Mesothelial cell of epicardium (in vitro differentiated cells): ENCODE measurements at regions not wholly inside any gene's neighbourhood (a gene's known extent, or its start where the extent isn't known, plus 50 kb on each side); places are given as distances from the start of the nearest gene placed in this dataset.
A peak's percentile ranks its signal among the peaks of the same experiment; 100 is the strongest.

Experiments
- DNase-seq, 2 experiments: peaks; one replicate each; pipeline ENCODE4 v3.0.0; 2021; ENCODE audit warnings: low spot score in 2 of 2; ENCODE audit not compliant: unreplicated experiment in 2 of 2
- H3K27ac Mint-ChIP-seq: 2 replicates; pipeline ENCODE4 v1.8.0; 2021; ENCODE audit warnings: mixed read lengths
- H3K27me3 Mint-ChIP-seq: 2 replicates; pipeline ENCODE4 v1.8.0; 2021; ENCODE audit warnings: low read depth, mixed read lengths
- H3K36me3 Mint-ChIP-seq: 2 replicates; pipeline ENCODE4 v1.8.0; 2021; ENCODE audit warnings: mixed read lengths
- H3K4me1 Mint-ChIP-seq: 2 replicates; pipeline ENCODE4 v1.8.0; 2021; ENCODE audit warnings: mixed read lengths
- H3K4me3 Mint-ChIP-seq: 2 replicates; pipeline ENCODE4 v1.8.0; 2021; ENCODE audit warnings: mild to moderate bottlenecking, moderate library complexity, mixed read lengths
- H3K9me3 Mint-ChIP-seq: 2 replicates; pipeline ENCODE4 v1.8.0; 2021; ENCODE audit warnings: mixed read lengths
- TF ChIP-seq, protein P1 (sequence below): fragments of 200-600 bp; sonication (generic); IDR thresholded peaks from one replicate; pipeline ENCODE4 v1.5.0; 2021; ENCODE audit warnings: antibody characterized with exemption; ENCODE audit not compliant: unreplicated experiment

- TF ChIP-seq, protein P1, sequence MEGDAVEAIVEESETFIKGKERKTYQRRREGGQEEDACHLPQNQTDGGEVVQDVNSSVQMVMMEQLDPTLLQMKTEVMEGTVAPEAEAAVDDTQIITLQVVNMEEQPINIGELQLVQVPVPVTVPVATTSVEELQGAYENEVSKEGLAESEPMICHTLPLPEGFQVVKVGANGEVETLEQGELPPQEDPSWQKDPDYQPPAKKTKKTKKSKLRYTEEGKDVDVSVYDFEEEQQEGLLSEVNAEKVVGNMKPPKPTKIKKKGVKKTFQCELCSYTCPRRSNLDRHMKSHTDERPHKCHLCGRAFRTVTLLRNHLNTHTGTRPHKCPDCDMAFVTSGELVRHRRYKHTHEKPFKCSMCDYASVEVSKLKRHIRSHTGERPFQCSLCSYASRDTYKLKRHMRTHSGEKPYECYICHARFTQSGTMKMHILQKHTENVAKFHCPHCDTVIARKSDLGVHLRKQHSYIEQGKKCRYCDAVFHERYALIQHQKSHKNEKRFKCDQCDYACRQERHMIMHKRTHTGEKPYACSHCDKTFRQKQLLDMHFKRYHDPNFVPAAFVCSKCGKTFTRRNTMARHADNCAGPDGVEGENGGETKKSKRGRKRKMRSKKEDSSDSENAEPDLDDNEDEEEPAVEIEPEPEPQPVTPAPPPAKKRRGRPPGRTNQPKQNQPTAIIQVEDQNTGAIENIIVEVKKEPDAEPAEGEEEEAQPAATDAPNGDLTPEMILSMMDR, result no peak
- Mint-ChIP-seq H3K27ac (no peak overlapping the region), H3K36me3 (no peaks in the 10 kb centered on the region), H3K9me3 (peaks cover 9% of the 10 kb centered on the region), H3K27me3 (peaks cover 2% of the 10 kb centered on the region), H3K4me1 (peaks cover 11% of the 10 kb centered on the region), H3K4me3 (no peak overlapping the region)
- no peak for DNase-seq
Observed at GRCh38 chr10:17516376-17516775, 62.0 kb upstream of the ST8SIA6 start.

DNA sequence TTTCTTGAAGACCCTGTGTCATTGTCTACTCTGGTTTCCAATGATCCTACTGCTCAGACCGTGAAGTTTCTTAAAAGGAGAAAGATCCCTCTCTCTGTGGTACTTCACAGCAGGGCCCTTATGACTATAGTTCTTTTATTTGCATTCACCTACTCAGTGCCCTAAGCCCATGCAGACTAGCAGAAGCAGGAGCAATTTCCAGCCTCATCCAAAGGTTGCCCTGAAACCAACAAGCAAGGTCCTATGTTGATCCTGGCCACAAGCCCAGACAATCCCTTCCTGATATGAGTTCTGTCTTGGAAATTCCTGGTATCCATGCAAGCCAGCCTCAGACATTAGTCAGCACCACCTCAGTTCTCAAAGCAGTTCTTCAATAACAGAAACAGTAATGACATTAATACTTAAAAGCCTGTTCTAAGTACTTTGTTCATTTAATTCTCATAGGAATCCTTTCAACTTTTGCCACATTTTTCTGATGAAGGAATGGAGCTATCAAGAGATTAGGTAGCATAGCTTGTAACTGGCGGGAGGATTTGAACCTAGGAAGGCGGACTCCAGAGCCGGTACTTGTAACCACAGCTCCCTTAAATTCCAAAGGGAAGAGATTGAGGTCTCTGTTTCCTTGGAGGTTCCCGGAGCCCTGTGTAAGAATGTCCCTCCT, 58.1 kb upstream of the ST8SIA6 start:
- TF ChIP-seq, protein P1, result no peak
- peaks cover 14% of the 10 kb centered on the region for H3K4me1 Mint-ChIP-seq
- no peaks in the 10 kb centered on the region for H3K36me3 Mint-ChIP-seq
- peak overlapping the region; percentile 54 for H3K27ac Mint-ChIP-seq
- H3K27me3 Mint-ChIP-seq, result peaks cover 1% of the 10 kb centered on the region
- no peak overlapping the region for H3K4me3 Mint-ChIP-seq
- peaks cover 16% of the 10 kb centered on the region for H3K9me3 Mint-ChIP-seq
- DNase-seq, result peak in 1 of 2 experiments; percentile 45

DNA sequence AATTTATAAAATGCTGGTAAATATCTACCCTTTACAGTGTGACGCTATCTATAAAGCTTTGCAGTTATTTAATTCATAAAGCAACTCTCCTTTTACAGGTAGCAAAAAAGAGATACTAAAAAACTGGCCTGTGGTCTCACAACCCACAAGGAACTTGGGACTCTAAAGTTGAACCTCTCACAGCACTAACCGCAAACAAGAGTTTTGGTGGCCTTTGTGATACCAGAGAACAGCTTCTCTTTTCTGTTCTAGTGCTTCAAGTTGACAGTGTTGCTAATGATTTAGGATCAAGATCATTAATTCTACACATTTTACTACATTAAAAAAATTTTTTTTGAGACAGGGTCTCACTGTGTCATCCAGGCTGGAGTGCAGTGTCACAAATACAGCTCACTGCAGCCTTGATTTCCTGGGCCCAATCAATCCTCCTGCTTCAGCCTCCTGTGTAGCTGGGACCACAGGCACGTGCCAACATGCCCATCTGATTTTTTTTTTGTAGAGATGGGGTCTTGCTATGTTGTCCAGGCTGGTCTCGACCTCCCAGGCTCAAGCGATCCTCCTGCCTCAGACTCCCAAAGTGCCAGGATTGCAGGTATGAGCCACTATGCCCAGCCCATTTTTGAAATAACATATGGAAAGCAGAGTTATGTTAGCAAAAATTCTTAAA, 56.0 kb upstream of the ST8SIA6 start:
- no peak for DNase-seq
- no peaks in the 10 kb centered on the region for H3K27me3 Mint-ChIP-seq
- TF ChIP-seq, protein P1, result no peak
- no peak overlapping the region for H3K4me3 Mint-ChIP-seq
- H3K9me3 Mint-ChIP-seq, result peaks cover 12% of the 10 kb centered on the region
- no peaks in the 10 kb centered on the region for H3K36me3 Mint-ChIP-seq
- no peak overlapping the region for H3K27ac Mint-ChIP-seq
- peaks cover 14% of the 10 kb centered on the region for H3K4me1 Mint-ChIP-seq

GRCh38 chr10:17507538-17507937, 53.1 kb upstream of the ST8SIA6 start:
- Mint-ChIP-seq H3K27me3 (no peaks in the 10 kb centered on the region), H3K36me3 (no peaks in the 10 kb centered on the region), H3K27ac (no peak overlapping the region), H3K4me3 (no peak overlapping the region), H3K4me1 (peaks cover 16% of the 10 kb centered on the region), H3K9me3 (peaks cover 7% of the 10 kb centered on the region)
- DNase-seq, result no peak
- TF ChIP-seq, protein P1, result no peak

DNA sequence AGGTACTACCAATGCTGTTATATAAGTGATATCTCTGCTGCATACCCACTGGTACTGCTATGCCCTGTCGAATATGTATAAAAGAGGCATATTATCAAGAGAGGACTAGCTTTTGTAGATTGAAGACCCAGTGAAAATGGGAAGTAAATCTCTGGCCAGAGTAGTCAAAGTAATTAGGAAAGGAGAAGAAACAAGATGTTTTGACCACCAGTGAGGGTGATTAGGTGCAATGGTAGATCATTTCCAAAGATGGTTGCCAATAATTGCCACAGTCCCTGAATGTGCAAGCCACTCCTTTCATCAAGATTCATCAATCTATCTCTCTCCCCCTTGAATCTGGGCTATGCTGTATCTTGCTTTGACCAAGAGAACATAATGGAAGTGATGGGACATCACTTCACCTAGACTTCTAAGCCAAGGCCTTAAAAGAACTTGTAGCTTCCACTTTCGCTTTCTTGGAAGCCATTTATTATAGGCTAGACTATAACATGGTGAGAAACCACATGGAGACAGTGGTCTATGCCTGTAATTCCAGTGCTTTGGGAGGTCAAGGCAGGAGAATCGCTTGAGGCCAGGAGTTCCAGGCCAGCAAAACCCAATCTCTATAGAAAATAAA, 52.6 kb upstream of the ST8SIA6 start:
- H3K27me3 Mint-ChIP-seq, result no peaks in the 10 kb centered on the region
- no peak overlapping the region for H3K27ac Mint-ChIP-seq
- peaks cover 7% of the 10 kb centered on the region for H3K9me3 Mint-ChIP-seq
- TF ChIP-seq, protein P1, result no peak
- H3K36me3 Mint-ChIP-seq, result no peaks in the 10 kb centered on the region
- H3K4me3 Mint-ChIP-seq, result no peak overlapping the region
- H3K4me1 Mint-ChIP-seq, result peaks cover 10% of the 10 kb centered on the region
- no peak for DNase-seq
